ENCODE measurements at regions not wholly inside any gene's neighbourhood (a gene's known extent, or its start where the extent isn't known, plus 50 kb on each side); places are given as distances from the start of the nearest gene placed in this dataset.

DNA sequence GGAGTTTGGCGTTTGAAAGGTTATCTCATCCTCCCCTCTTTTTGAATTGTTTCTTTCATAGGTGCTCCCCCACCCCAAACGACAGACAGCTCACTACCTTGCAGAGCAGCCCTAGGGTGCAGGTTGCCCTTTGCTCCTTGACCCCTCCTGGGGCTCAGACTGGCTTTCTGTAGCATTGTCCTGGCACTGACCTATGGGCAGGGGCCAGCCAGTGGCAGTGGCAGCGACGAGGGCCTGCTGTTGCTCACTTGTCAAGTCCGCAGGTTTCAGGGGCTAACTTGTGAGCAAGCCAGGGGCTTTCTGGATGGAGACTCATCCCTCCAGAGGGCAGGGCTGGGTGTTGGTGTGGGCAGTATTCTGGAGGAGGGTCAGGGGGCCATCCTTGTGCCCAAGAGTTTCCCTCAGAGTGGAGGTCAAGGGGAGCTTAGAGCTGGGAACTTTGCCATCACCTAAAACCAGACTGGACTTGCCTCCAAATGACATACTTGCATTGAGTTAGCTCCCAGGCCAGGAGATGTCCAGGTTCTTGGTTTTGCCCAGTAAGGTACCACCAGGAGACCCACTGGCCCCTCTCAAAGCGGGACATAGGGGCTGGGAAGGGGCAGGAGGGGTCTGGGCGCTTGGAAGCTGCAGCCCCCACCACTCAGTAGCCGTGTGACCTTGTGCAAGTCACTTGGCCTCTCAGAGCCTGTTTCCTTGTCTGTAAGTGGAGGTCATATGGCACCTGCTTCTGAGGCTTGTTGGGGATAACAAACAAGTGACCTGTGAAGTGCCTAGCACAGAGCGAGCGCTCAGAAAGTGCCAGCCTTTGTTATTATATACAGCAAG, 53.5 kb upstream of the CDKN2AIPNL start:
- no peak for ATAC-seq
- no peaks in the 10 kb centered on the region for H3K9me3 ChIP-seq
- 18 to 67% methylated on average over 1 to 2 of the region's 10 CpGs for WGBS, 2 donors (ENCODE audit: low coverage in 1 of 2)
- H3K27ac ChIP-seq = peak overlapping the region; percentile 80 to 97 (median 96)
- H3K4me1 ChIP-seq = peaks cover 0 to 39% (median 17%) of the 10 kb centered on the region in 3 donors
- H3K4me3 ChIP-seq = peak overlapping the region in 1 of 2 donors; percentile 56
- TF ChIP-seq POLR2AphosphoS5 (IDR thresholded peaks at IDR 0.05) (no peak), CTCF (IDR thresholded peaks at IDR 0.05) (no peak)
- H3K27me3 ChIP-seq = no peaks in the 10 kb centered on the region
- H3K36me3 ChIP-seq = no peaks in the 10 kb centered on the region

GRCh38 chr5:134463991-134464760, 52.5 kb upstream of the CDKN2AIPNL start:
- no peaks in the 10 kb centered on the region for H3K27me3 ChIP-seq
- H3K4me3 ChIP-seq = no peak overlapping the region
- no peaks in the 10 kb centered on the region for H3K36me3 ChIP-seq
- TF ChIP-seq POLR2A (IDR thresholded peaks at IDR 0.05) (no peak), EP300 (IDR thresholded peaks at IDR 0.05) (no peak), POLR2AphosphoS5 (IDR thresholded peaks at IDR 0.05) (no peak), CTCF (IDR thresholded peaks at IDR 0.05) (no peak)
- ATAC-seq = no peak
- no peaks in the 10 kb centered on the region for H3K9me3 ChIP-seq
- H3K27ac ChIP-seq = peak overlapping the region in 1 of 4 donors; percentile 97
- 82 to 87% methylated on average over 4 to 10 of the region's 10 CpGs for WGBS, 2 donors (ENCODE audit: low coverage in 1 of 2)
- peaks cover 0 to 41% (median 17%) of the 10 kb centered on the region in 3 donors for H3K4me1 ChIP-seq

GRCh38 chr5:134463176-134463720, 51.6 kb upstream of the CDKN2AIPNL start:
- no peak overlapping the region for H3K4me3 ChIP-seq
- no peak overlapping the region for H3K27ac ChIP-seq
- TF ChIP-seq POLR2A (IDR thresholded peaks at IDR 0.05) = no peak
- TF ChIP-seq CTCF (IDR thresholded peaks at IDR 0.05) = no peak
- no peak for TF ChIP-seq POLR2AphosphoS5 (IDR thresholded peaks at IDR 0.05)
- no peak for TF ChIP-seq EP300 (IDR thresholded peaks at IDR 0.05)
- WGBS, 2 donors (ENCODE audit: low coverage in 1 of 2) = 91 to 100% methylated on average over 2 to 6 of the region's 7 CpGs
- ATAC-seq = no peak
- H3K9me3 ChIP-seq = no peaks in the 10 kb centered on the region
- H3K27me3 ChIP-seq = no peaks in the 10 kb centered on the region
- H3K4me1 ChIP-seq = peaks cover 0 to 49% (median 20%) of the 10 kb centered on the region in 3 donors
- H3K36me3 ChIP-seq = no peaks in the 10 kb centered on the region

DNA sequence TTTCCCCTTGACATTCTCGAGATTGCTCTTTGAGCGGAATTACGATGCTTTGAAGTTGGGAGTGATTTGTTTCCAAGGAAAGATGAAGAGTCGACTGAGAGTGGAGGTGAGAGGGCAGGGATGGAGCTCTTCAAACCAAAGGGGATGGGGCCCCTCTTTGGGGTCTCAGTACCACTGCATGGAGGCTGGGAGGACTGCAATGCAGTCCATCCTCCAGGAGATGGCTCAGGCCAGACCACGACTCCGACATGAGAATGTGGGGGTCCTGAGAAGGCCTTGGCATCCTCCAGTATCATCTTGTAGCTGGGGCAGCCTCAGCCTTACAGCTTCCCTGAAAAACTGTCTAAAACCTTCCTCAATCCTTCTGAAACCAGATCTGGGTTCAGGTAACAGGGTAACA, 51.1 kb upstream of the CDKN2AIPNL start:
- 61 to 89% methylated on average over 4 to 6 of the region's 6 CpGs for WGBS, 2 donors (ENCODE audit: low coverage in 1 of 2)
- no peak overlapping the region for H3K4me3 ChIP-seq
- no peak for ATAC-seq
- TF ChIP-seq POLR2AphosphoS5 (IDR thresholded peaks at IDR 0.05) = no peak
- no peak for TF ChIP-seq EP300 (IDR thresholded peaks at IDR 0.05)
- TF ChIP-seq POLR2A (IDR thresholded peaks at IDR 0.05) = no peak
- TF ChIP-seq CTCF (IDR thresholded peaks at IDR 0.05) = no peak
- no peaks in the 10 kb centered on the region for H3K27me3 ChIP-seq
- H3K4me1 ChIP-seq = peaks cover 0 to 49% (median 23%) of the 10 kb centered on the region in 3 donors
- no peak overlapping the region for H3K27ac ChIP-seq
- no peaks in the 10 kb centered on the region for H3K9me3 ChIP-seq
- H3K36me3 ChIP-seq = no peaks in the 10 kb centered on the region

All from gastroesophageal sphincter (tissue), 4 donors.